Neuronal stem cell (in vitro differentiated cells): ENCODE measurements at regions not wholly inside any gene's neighbourhood (a gene's known extent, or its start where the extent isn't known, plus 50 kb on each side); places are given as distances from the start of the nearest gene placed in this dataset.

ENCODE experiments used
- DNase-seq: peaks from one replicate; pipeline ENCODE4 v3.0.0-alpha.2; 2013; ENCODE audit warnings: low spot score
- H2AFZ ChIP-seq: one replicate; pipeline ENCODE4 v1.6.1; 2013; ENCODE audit warnings: mild to moderate bottlenecking, low read length, inconsistent platforms
- H2AK5ac ChIP-seq: 2 replicates; pipeline ENCODE4 v1.6.1; 2013; ENCODE audit warnings: low read depth, mild to moderate bottlenecking, inconsistent platforms, low read length, moderate library complexity, mixed read lengths
- H2BK120ac ChIP-seq: 2 replicates; pipeline ENCODE4 v1.6.1; 2013; ENCODE audit warnings: low read depth, mild to moderate bottlenecking, inconsistent platforms, low read length, moderate library complexity, mixed read lengths
- H2BK12ac ChIP-seq: one replicate; pipeline ENCODE4 v1.6.1; 2013; ENCODE audit warnings: low read length, inconsistent platforms
- H2BK15ac ChIP-seq: 2 replicates; pipeline ENCODE4 v1.6.1; 2013; ENCODE audit warnings: mild to moderate bottlenecking, low read length, inconsistent platforms, mixed read lengths
- H2BK5ac ChIP-seq: one replicate; pipeline ENCODE4 v1.6.1; 2013; ENCODE audit warnings: inconsistent platforms, mild to moderate bottlenecking, low read length, moderate library complexity
- H3K14ac ChIP-seq: one replicate; pipeline ENCODE4 v1.6.1; 2013; ENCODE audit warnings: low read length, inconsistent platforms
- H3K18ac ChIP-seq: 2 replicates; pipeline ENCODE4 v1.6.1; 2013; ENCODE audit warnings: low read length, inconsistent platforms
- H3K23ac ChIP-seq: 2 replicates; pipeline ENCODE4 v1.6.1; 2013; ENCODE audit warnings: low read depth, mild to moderate bottlenecking, mixed read lengths, low read length, inconsistent platforms; ENCODE audit not compliant: poor library complexity
- H3K27ac ChIP-seq: replicated peaks from 3 replicates; pipeline ENCODE4 v1.5.1; 2013; ENCODE audit warnings: low read length, inconsistent platforms
- H3K27me3 ChIP-seq, 3 experiments: 2 replicates each; pipeline ENCODE4 v1.6.1; 2013; ENCODE audit warnings: low read length in 3 of 3, mild to moderate bottlenecking in 2 of 3, inconsistent platforms in 1 of 3, low read depth in 1 of 3, mixed read lengths in 1 of 3, moderate library complexity in 1 of 3; ENCODE audit not compliant: control insufficient read depth in 3 of 3, insufficient read depth in 3 of 3
- H3K36me3 ChIP-seq, 2 donors: replicated peaks in 1 of 2; 2 replicates each; pipeline ENCODE4 v1.6.1; 2013; ENCODE audit warnings: low read length in 2 of 2; ENCODE audit not compliant: control insufficient read depth in 2 of 2, insufficient read depth in 2 of 2
- H3K4ac ChIP-seq: 2 replicates; pipeline ENCODE4 v1.6.1; 2013; ENCODE audit warnings: inconsistent platforms, mild to moderate bottlenecking, low read length, moderate library complexity
- H3K4me1 ChIP-seq, 2 donors: 1 replicate in 1 of 2; 2 replicates in 1 of 2; pipeline ENCODE4 v1.6.1; 2013; ENCODE audit warnings: low read length in 2 of 2, low read depth in 1 of 2; ENCODE audit not compliant: control insufficient read depth in 2 of 2, insufficient read depth in 1 of 2
- H3K4me2 ChIP-seq: one replicate; pipeline ENCODE4 v1.6.1; 2013; ENCODE audit warnings: mild to moderate bottlenecking, low read length, inconsistent platforms; ENCODE audit not compliant: insufficient read depth, poor library complexity, severe bottlenecking
- H3K4me3 ChIP-seq, 2 donors: 2 replicates each; pipeline ENCODE4 v1.5.1; 2013; ENCODE audit warnings: low read length in 2 of 2, mild to moderate bottlenecking in 2 of 2, inconsistent platforms in 1 of 2, moderate library complexity in 1 of 2
- H3K79me1 ChIP-seq: one replicate; pipeline ENCODE4 v1.6.1; 2013; ENCODE audit warnings: low read depth, mild to moderate bottlenecking, inconsistent platforms, low read length, moderate library complexity
- H3K9ac ChIP-seq: one replicate; pipeline ENCODE4 v1.6.1; 2013; ENCODE audit warnings: mild to moderate bottlenecking, low read depth, low read length, inconsistent platforms; ENCODE audit not compliant: poor library complexity
- H3K9me3 ChIP-seq, 2 donors: replicated peaks in 1 of 2; 2 replicates each; pipeline versions ENCODE3 to v1.6.1; 2013; ENCODE audit warnings: low read length in 2 of 2, mild to moderate bottlenecking in 2 of 2, inconsistent platforms in 1 of 2, low read depth in 1 of 2, mixed read lengths in 1 of 2, moderate library complexity in 1 of 2; ENCODE audit not compliant: control insufficient read depth in 2 of 2, insufficient read depth in 1 of 2
- H4K8ac ChIP-seq: one replicate; pipeline ENCODE4 v1.6.1; 2013; ENCODE audit warnings: low read depth, mild to moderate bottlenecking, inconsistent platforms, low read length, moderate library complexity
- H4K91ac ChIP-seq: one replicate; pipeline ENCODE4 v1.6.1; 2013; ENCODE audit warnings: low read length, low read depth, mild to moderate bottlenecking, inconsistent platforms; ENCODE audit not compliant: poor library complexity
- WGBS, 2 donors: extraction: QIAGEN DNeasy Blood & Tissue Kit; methylation state at CpG; one replicate each; pipeline ENCODE4 v1.1.7; 2013; ENCODE audit warnings: missing lambda C conversion rate in 2 of 2, mixed read lengths in 1 of 2; ENCODE audit not compliant: insufficient read length in 2 of 2, insufficient replicate concordance in 1 of 2; ENCODE audit errors: extremely low coverage in 2 of 2; 5-methylcytosine and 5-hydroxymethylcytosine counted together

- Histone ChIP-seq H3K14ac (no peak overlapping the region), H4K8ac (no peak overlapping the region), H3K4me3 (no peak overlapping the region), H3K36me3 (no peaks in the 10 kb centered on the region), H2AFZ (no peak overlapping the region), H3K79me1 (no peaks in the 10 kb centered on the region), H2BK120ac (no peak overlapping the region), H2BK12ac (no peak overlapping the region), H4K91ac (no peak overlapping the region), H2BK5ac (no peak overlapping the region), H3K18ac (no peak overlapping the region), H3K9me3 (peaks cover 0 to 1% of the 10 kb centered on the region in 2 donors), H3K27ac (no peak overlapping the region), H2BK15ac (no peak overlapping the region), H3K23ac (no peak overlapping the region), H3K4me1 (peaks cover 0 to 6% of the 10 kb centered on the region in 2 donors), H3K4me2 (no peak overlapping the region), H2AK5ac (no peak overlapping the region), H3K9ac (no peak overlapping the region), H3K4ac (no peak overlapping the region), H3K27me3 (no peaks in the 10 kb centered on the region)
- DNase-seq, result no peak
- WGBS, 2 donors, result no CpG with 5 or more reads among the region's 8 CpGs
Observed at GRCh38 chr3:20321391-20322047, 135.5 kb upstream of the SGO1 start.

GRCh38 chr3:20320489-20320888 lies 134.5 kb upstream of the SGO1 start:
- Histone ChIP-seq H3K14ac (no peak overlapping the region), H3K36me3 (no peaks in the 10 kb centered on the region), H3K4me3 (no peak overlapping the region), H3K27me3 (no peaks in the 10 kb centered on the region), H2AFZ (no peak overlapping the region), H2BK15ac (no peak overlapping the region), H3K9ac (no peak overlapping the region), H3K4me2 (no peak overlapping the region), H2AK5ac (no peak overlapping the region), H4K91ac (no peak overlapping the region), H3K27ac (no peak overlapping the region), H3K79me1 (no peaks in the 10 kb centered on the region), H3K23ac (no peak overlapping the region), H3K18ac (no peak overlapping the region), H3K9me3 (peaks cover 0 to 1% of the 10 kb centered on the region in 2 donors), H2BK5ac (no peak overlapping the region), H3K4me1 (peaks cover 0 to 6% of the 10 kb centered on the region in 2 donors), H4K8ac (no peak overlapping the region), H3K4ac (no peak overlapping the region), H2BK12ac (no peak overlapping the region), H2BK120ac (no peak overlapping the region)
- no CpG with 5 or more reads among the region's 3 CpGs for WGBS, 2 donors
- DNase-seq, result no peak

GRCh38 chr3:20319551-20319950 lies 133.5 kb upstream of the SGO1 start:
- H3K79me1 ChIP-seq, result no peaks in the 10 kb centered on the region
- H3K9me3 ChIP-seq, result peaks cover 0 to 1% of the 10 kb centered on the region in 2 donors
- no peak overlapping the region for H3K23ac ChIP-seq
- H4K8ac ChIP-seq, result no peak overlapping the region
- H3K27ac ChIP-seq, result no peak overlapping the region
- H2BK12ac ChIP-seq, result no peak overlapping the region
- no peak overlapping the region for H2BK120ac ChIP-seq
- H3K36me3 ChIP-seq, result no peaks in the 10 kb centered on the region
- no peak overlapping the region for H3K4ac ChIP-seq
- no peak overlapping the region for H2AK5ac ChIP-seq
- H2BK15ac ChIP-seq, result no peak overlapping the region
- H2AFZ ChIP-seq, result no peak overlapping the region
- H3K27me3 ChIP-seq, result no peaks in the 10 kb centered on the region
- H2BK5ac ChIP-seq, result no peak overlapping the region
- H3K4me3 ChIP-seq, result no peak overlapping the region
- H3K9ac ChIP-seq, result no peak overlapping the region
- H3K14ac ChIP-seq, result no peak overlapping the region
- H3K4me1 ChIP-seq, result peaks cover 0 to 5% of the 10 kb centered on the region in 2 donors
- no peak overlapping the region for H3K4me2 ChIP-seq
- H3K18ac ChIP-seq, result no peak overlapping the region
- no peak for DNase-seq
- H4K91ac ChIP-seq, result no peak overlapping the region

DNA sequence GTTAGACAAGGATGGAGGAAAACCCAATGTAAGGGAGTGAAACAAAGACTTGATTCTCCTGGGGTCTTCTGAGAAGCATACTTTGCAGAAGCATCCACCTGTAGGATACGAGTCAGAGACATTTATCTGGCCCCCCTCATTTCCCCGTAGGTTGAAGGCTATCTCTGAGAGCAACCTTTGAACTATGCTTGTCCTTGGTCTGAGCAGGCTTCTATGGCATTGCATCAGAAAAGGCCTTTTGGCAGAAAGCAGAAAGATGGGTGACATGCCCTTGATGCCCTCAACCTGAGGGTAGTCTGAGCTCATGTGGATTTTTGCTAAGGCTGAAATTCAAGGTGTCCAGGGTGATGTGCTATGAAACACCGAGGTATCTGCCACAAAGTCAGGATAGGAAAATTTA lies 131.6 kb upstream of the SGO1 start:
- H3K9ac ChIP-seq, result no peak overlapping the region
- no peaks in the 10 kb centered on the region for H3K9me3 ChIP-seq
- no peaks in the 10 kb centered on the region for H3K36me3 ChIP-seq
- H3K4me2 ChIP-seq, result no peak overlapping the region
- H4K8ac ChIP-seq, result no peak overlapping the region
- no peak overlapping the region for H2BK15ac ChIP-seq
- H3K4ac ChIP-seq, result no peak overlapping the region
- H3K4me1 ChIP-seq, result no peaks in the 10 kb centered on the region
- H2BK12ac ChIP-seq, result no peak overlapping the region
- no peak overlapping the region for H3K18ac ChIP-seq
- WGBS, 2 donors, result no CpG with 5 or more reads among the region's 3 CpGs
- H3K23ac ChIP-seq, result no peak overlapping the region
- no peak overlapping the region for H3K27ac ChIP-seq
- no peak for DNase-seq
- no peak overlapping the region for H2BK120ac ChIP-seq
- H2AK5ac ChIP-seq, result no peak overlapping the region
- no peaks in the 10 kb centered on the region for H3K79me1 ChIP-seq
- no peak overlapping the region for H2BK5ac ChIP-seq
- no peak overlapping the region for H3K4me3 ChIP-seq
- no peak overlapping the region for H2AFZ ChIP-seq
- no peaks in the 10 kb centered on the region for H3K27me3 ChIP-seq
- no peak overlapping the region for H4K91ac ChIP-seq
- no peak overlapping the region for H3K14ac ChIP-seq
